ENCODE measurements at regions not wholly inside any gene's neighbourhood (a gene's known extent, or its start where the extent isn't known, plus 50 kb on each side); places are given as distances from the start of the nearest gene placed in this dataset.

GRCh38 chr1:87513966-87514660, 185.4 kb downstream of the LMO4 start:
- H3K4me1 ChIP-seq = no peaks in the 10 kb centered on the region
- H3K4me3 ChIP-seq = no peak overlapping the region
- TF ChIP-seq CTCF (IDR thresholded peaks at IDR 0.05) = no peak
- TF ChIP-seq POLR2A (IDR thresholded peaks at IDR 0.05) = no peak
- H3K27ac ChIP-seq = no peak overlapping the region
- H3K36me3 ChIP-seq (ENCODE audit: low read depth, missing control alignments) = no peaks in the 10 kb centered on the region
- H3K9me3 ChIP-seq = no peaks in the 10 kb centered on the region
- WGBS, 2 donors = 66 to 68% methylated on average over 4 of the region's 4 CpGs
- no peaks in the 10 kb centered on the region for H3K27me3 ChIP-seq
- no peak for DNase-seq
- intact Hi-C loops (cut with DNase I; ENCODE audit: low total_unique reads) = no loop called here

GRCh38 chr1:87515781-87516180, 187.1 kb downstream of the LMO4 start:
- Histone ChIP-seq H3K9me3 (no peaks in the 10 kb centered on the region), H3K4me3 (no peak overlapping the region), H3K27me3 (no peaks in the 10 kb centered on the region), H3K27ac (no peak overlapping the region), H3K36me3 (ENCODE audit: low read depth, missing control alignments) (no peaks in the 10 kb centered on the region), H3K4me1 (no peaks in the 10 kb centered on the region)
- 83 to 86% methylated on average over 1 of the region's 1 CpG for WGBS, 2 donors
- intact Hi-C loops (cut with DNase I; ENCODE audit: low total_unique reads) = no loop called here
- no peak for DNase-seq
- TF ChIP-seq CTCF (IDR thresholded peaks at IDR 0.05) = no peak
- TF ChIP-seq POLR2A (IDR thresholded peaks at IDR 0.05) = no peak

GRCh38 chr1:87518794-87519193, 190.1 kb downstream of the LMO4 start:
- 84 to 86% methylated on average over 2 of the region's 2 CpGs for WGBS, 2 donors
- DNase-seq = no peak
- Histone ChIP-seq H3K27me3 (no peaks in the 10 kb centered on the region), H3K4me3 (no peak overlapping the region), H3K27ac (no peak overlapping the region), H3K4me1 (no peaks in the 10 kb centered on the region), H3K9me3 (no peaks in the 10 kb centered on the region), H3K36me3 (ENCODE audit: low read depth, missing control alignments) (no peaks in the 10 kb centered on the region)
- intact Hi-C loops (cut with DNase I; ENCODE audit: low total_unique reads) = no loop called here
- TF ChIP-seq POLR2A (IDR thresholded peaks at IDR 0.05) (no peak), CTCF (IDR thresholded peaks at IDR 0.05) (no peak)

GRCh38 chr1:87521452-87521851, 192.8 kb downstream of the LMO4 start:
- intact Hi-C loops (cut with DNase I; ENCODE audit: low total_unique reads) = no loop called here
- no peaks in the 10 kb centered on the region for H3K4me1 ChIP-seq
- no peak for TF ChIP-seq POLR2A (IDR thresholded peaks at IDR 0.05)
- TF ChIP-seq CTCF (IDR thresholded peaks at IDR 0.05) = no peak
- WGBS, 2 donors = 89 to 94% methylated on average over 2 of the region's 2 CpGs
- no peaks in the 10 kb centered on the region for H3K36me3 ChIP-seq (ENCODE audit: low read depth, missing control alignments)
- no peak for DNase-seq
- no peak overlapping the region for H3K27ac ChIP-seq
- H3K9me3 ChIP-seq = no peaks in the 10 kb centered on the region
- no peaks in the 10 kb centered on the region for H3K27me3 ChIP-seq
- no peak overlapping the region for H3K4me3 ChIP-seq

- intact Hi-C loops (cut with DNase I; ENCODE audit: low total_unique reads) = no loop called here
- 46 to 54% methylated on average over 3 of the region's 3 CpGs for WGBS, 2 donors
- Histone ChIP-seq H3K4me3 (no peak overlapping the region), H3K27ac (peak overlapping the region in 1 of 2 donors; percentile 37), H3K36me3 (ENCODE audit: low read depth, missing control alignments) (no peaks in the 10 kb centered on the region), H3K4me1 (no peaks in the 10 kb centered on the region), H3K27me3 (no peaks in the 10 kb centered on the region), H3K9me3 (no peaks in the 10 kb centered on the region)
- DNase-seq = no peak
- TF ChIP-seq POLR2A (IDR thresholded peaks at IDR 0.05) (no peak), CTCF (IDR thresholded peaks at IDR 0.05) (no peak)
Observed at GRCh38 chr1:87523466-87523865, 194.8 kb downstream of the LMO4 start.

Data from testis (tissue), 2 donors.